Naive B cell (primary cell): ENCODE measurements at regions not wholly inside any gene's neighbourhood (a gene's known extent, or its start where the extent isn't known, plus 50 kb on each side); places are given as distances from the start of the nearest gene placed in this dataset.

Experiments
- ATAC-seq, 2 donors: fragments of 150-1000 bp; cut with Tn5 transposase; 2 replicates each; pipeline ENCODE4 v1.10.0; 2021; ENCODE audit warnings: low read depth in 2 of 2, mild to moderate bottlenecking in 2 of 2, moderate library complexity in 2 of 2
- DNase-seq: peaks from one replicate; pipeline ENCODE4 v3.0.0; 2022
- H3K27ac Mint-ChIP-seq, 6 donors: one replicate each; pipeline ENCODE4 v1.8.0; 2020 to 2022; ENCODE audit warnings: mild to moderate bottlenecking in 6 of 6, mixed read lengths in 6 of 6, moderate library complexity in 5 of 6, inconsistent platforms in 2 of 6
- H3K27me3 Mint-ChIP-seq, 3 donors: one replicate each; pipeline ENCODE4 v1.8.0; 2021 to 2022; ENCODE audit warnings: mixed read lengths in 3 of 3, mild to moderate bottlenecking in 1 of 3
- H3K36me3 Mint-ChIP-seq, 2 donors: one replicate each; pipeline ENCODE4 v1.8.0; 2020 to 2022; ENCODE audit warnings: mixed read lengths in 2 of 2, inconsistent platforms in 1 of 2, mild to moderate bottlenecking in 1 of 2
- H3K4me1 Mint-ChIP-seq, 3 donors: one replicate each; pipeline ENCODE4 v1.8.0; 2020 to 2022; ENCODE audit warnings: mixed read lengths in 3 of 3, inconsistent platforms in 1 of 3, mild to moderate bottlenecking in 1 of 3, moderate library complexity in 1 of 3
- H3K4me3 Mint-ChIP-seq, 8 donors: one replicate each; pipeline ENCODE4 v1.8.0; 2020 to 2022; ENCODE audit warnings: mild to moderate bottlenecking in 8 of 8, mixed read lengths in 8 of 8, moderate library complexity in 8 of 8, inconsistent platforms in 2 of 8
- H3K9me3 Mint-ChIP-seq, 7 donors: one replicate each; pipeline ENCODE4 v1.8.0; 2020 to 2022; ENCODE audit warnings: mixed read lengths in 7 of 7, mild to moderate bottlenecking in 5 of 7, inconsistent platforms in 2 of 7, moderate library complexity in 1 of 7

DNA sequence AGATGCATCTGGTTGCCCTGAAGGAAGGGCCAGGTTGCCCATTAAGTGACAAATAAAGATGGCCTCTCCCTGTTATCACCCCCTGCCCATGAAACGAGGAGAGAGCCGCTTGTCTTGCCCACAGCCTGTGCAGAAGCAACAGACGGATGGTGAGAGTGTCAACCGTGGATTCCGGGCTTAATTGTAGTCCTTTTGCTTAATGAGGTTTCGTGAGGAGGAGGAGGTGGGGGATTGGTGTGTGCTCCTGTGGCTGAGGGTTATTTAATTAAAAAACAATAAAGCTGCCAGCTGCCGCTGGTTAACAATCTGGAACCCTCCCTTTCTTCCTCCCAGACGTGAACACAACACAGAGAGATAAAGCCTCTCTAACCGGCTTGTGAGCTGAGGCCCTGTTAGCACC, 188.0 kb upstream of the PARD3B start:
- ATAC-seq = no peak
- H3K27ac Mint-ChIP-seq = no peak overlapping the region
- DNase-seq = no peak
- H3K36me3 Mint-ChIP-seq = no peaks in the 10 kb centered on the region
- H3K4me1 Mint-ChIP-seq = no peaks in the 10 kb centered on the region
- peaks cover 0 to 3% (median 0%) of the 10 kb centered on the region in 7 donors for H3K9me3 Mint-ChIP-seq
- no peak overlapping the region for H3K4me3 Mint-ChIP-seq
- H3K27me3 Mint-ChIP-seq = peaks cover 0 to 15% (median 8%) of the 10 kb centered on the region in 3 donors

DNA sequence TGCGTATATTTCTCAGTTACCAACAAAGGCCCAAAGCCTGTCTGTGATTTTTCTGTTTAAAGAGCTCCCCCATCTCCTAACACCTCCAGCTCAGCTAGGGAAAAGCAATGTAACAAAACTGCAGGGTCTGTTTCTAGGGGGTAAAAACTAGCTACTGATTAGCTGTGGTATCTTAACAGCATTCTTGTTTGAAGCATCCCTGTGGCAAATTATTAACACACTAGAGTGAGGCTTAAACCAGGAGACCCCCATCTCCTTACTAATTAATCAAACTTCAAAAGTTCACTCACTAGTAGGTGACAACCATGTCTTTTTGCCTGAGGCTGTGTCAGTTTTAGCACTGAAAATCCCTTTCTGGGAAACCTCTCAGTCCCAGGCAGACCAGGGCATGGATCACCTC, 186.2 kb upstream of the PARD3B start:
- peaks cover 0 to 15% (median 8%) of the 10 kb centered on the region in 3 donors for H3K27me3 Mint-ChIP-seq
- H3K4me3 Mint-ChIP-seq = no peak overlapping the region
- no peaks in the 10 kb centered on the region for H3K4me1 Mint-ChIP-seq
- H3K9me3 Mint-ChIP-seq = peaks cover 0 to 3% (median 0%) of the 10 kb centered on the region in 7 donors
- DNase-seq (no peak), ATAC-seq (no peak)
- H3K36me3 Mint-ChIP-seq = no peaks in the 10 kb centered on the region
- H3K27ac Mint-ChIP-seq = no peak overlapping the region

DNA sequence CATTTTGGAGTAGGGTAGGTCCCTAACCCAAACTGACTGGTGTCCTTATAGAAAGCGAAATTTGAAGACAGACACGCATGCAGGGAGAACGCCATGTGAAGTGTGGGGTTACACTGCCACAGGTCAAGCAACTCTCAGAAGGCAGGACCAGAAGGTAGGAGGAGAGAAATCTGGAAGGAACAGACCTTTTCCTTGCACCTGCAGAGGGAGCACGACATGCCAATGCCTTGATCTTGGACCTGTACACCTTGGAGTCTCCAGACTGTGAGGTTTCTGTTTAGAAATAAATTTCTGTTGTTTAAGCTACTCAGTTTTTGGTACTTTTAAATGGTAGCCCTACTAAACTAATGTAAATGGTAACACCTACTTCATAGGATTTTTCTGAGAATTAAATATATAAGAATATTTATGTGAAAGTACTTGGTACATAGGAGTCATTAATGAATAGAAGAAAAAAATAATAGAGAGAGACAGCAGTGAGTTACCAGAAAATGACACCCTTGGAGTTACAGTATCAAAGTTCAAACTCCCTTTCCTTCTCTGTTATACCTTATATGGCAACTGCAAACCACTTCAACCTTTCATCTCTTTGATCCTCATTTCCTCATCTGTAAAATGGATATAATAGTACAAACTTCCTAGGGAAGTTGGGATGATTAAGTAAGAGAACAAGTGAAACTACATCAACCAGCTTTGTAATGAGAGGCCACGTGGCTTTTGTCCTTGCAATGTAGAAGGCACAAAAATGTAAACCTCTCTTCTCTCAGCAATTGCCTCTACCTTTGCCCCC, 184.9 kb upstream of the PARD3B start:
- Mint-ChIP-seq H3K36me3 (no peaks in the 10 kb centered on the region), H3K27me3 (peaks cover 0 to 10% (median 8%) of the 10 kb centered on the region in 3 donors), H3K4me3 (no peak overlapping the region), H3K27ac (peak overlapping the region in 1 of 6 donors; percentile 39), H3K9me3 (peaks cover 0 to 3% (median 0%) of the 10 kb centered on the region in 7 donors), H3K4me1 (no peaks in the 10 kb centered on the region)
- no peak for ATAC-seq
- no peak for DNase-seq

DNA sequence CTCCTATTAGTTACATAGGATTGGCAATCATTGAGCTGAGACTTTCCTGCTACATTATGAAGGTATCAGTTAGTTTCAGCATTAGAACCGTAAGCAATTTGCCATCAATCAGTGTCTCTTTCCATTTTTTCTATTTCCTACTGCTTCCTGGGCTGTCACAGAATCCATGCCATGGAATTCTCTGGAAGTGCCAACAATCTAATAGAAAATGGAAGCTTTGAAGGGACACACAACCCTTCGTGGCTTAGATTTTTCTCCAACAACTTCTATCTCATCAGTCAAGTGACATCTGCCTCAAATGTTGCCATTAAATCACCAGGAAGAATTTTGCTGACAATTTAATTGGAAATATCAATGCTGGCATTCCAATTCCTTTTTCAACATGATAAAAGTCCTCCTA, 183.5 kb upstream of the PARD3B start:
- H3K9me3 Mint-ChIP-seq = peaks cover 0 to 3% (median 0%) of the 10 kb centered on the region in 7 donors
- ATAC-seq (no peak), DNase-seq (no peak)
- peaks cover 0 to 8% (median 4%) of the 10 kb centered on the region in 3 donors for H3K27me3 Mint-ChIP-seq
- H3K27ac Mint-ChIP-seq = no peak overlapping the region
- no peaks in the 10 kb centered on the region for H3K36me3 Mint-ChIP-seq
- no peak overlapping the region for H3K4me3 Mint-ChIP-seq
- H3K4me1 Mint-ChIP-seq = no peaks in the 10 kb centered on the region

DNA sequence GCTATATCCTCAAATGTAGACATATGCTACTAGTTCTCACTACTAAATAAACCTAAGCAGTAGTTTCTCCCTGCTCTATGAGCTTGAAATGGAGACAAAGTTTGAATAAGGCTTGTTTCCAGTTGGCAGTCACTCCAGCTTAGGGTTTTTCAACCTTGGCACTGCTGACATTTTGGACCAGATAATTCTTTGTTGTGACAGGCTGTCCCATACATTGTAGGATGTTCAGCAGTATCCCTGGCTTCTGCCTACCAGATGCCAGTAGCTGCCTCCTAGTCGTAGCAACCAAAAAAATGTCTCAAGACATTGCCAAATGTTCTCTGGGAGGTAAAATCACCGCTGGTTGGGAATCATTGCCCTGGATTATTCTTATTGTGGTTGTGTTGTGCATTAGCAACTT, 182.7 kb upstream of the PARD3B start:
- Mint-ChIP-seq H3K36me3 (no peaks in the 10 kb centered on the region), H3K4me3 (no peak overlapping the region), H3K27ac (no peak overlapping the region), H3K27me3 (peaks cover 0 to 11% (median 0%) of the 10 kb centered on the region in 3 donors), H3K4me1 (no peaks in the 10 kb centered on the region), H3K9me3 (peaks cover 0 to 3% (median 0%) of the 10 kb centered on the region in 7 donors)
- ATAC-seq = no peak
- DNase-seq = no peak

DNA sequence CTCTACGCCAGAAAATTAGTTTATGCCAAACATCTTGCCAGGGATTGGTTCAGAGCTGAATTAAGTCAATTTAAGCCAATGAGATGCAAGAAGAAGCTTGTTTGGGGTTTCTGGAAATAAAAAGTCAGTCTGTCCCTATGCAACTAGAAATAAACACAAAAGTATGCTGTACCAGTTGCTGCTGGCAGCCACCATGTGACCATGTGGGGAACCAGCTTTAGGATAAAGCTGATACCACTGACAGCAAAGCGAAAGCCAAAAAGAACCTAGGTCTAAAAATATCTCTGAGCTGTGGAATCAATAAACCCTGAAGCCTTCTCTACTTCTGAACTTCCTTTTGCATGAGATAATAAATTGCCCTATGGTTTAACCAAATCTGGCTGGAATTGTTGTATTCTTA, 181.8 kb upstream of the PARD3B start:
- Mint-ChIP-seq H3K27me3 (peaks cover 0 to 11% (median 0%) of the 10 kb centered on the region in 3 donors), H3K4me1 (no peaks in the 10 kb centered on the region), H3K27ac (no peak overlapping the region), H3K9me3 (peaks cover 0 to 3% (median 0%) of the 10 kb centered on the region in 7 donors), H3K4me3 (no peak overlapping the region), H3K36me3 (no peaks in the 10 kb centered on the region)
- DNase-seq = no peak
- ATAC-seq = no peak

DNA sequence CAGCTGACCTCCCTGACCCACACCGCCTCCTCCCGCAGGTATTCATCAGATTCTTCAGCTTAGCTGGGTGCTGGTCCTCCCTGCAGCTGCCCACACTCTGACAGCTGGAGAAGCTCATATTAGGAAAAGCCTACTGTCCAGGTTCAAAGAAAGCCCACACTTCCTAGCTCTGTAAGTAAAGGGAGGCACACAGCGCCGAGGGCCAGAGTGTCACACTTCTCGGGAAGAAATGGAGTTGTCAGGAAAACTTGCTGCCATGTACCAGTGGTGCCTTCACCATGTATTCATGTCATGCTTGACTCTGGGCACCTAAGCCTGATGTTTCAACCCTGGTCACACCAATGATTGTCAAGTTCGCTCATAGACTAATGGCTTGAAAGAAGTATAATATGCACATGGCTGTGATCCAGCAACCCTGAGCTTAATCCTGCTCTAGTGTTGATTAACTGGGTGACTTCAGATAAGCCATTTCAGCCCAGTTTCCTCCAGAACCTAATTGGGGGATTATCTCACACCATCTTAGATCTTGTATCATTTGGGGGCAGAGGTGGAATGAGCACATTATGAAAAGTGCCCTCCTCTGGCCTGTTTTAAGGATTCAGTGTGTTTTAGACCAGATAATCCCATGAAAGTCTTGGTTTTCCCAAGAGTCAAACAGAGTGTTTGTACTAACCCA, 180.3 kb upstream of the PARD3B start:
- Mint-ChIP-seq H3K4me3 (no peak overlapping the region), H3K27me3 (peaks cover 0 to 11% (median 2%) of the 10 kb centered on the region in 3 donors), H3K36me3 (no peaks in the 10 kb centered on the region), H3K27ac (no peak overlapping the region), H3K4me1 (no peaks in the 10 kb centered on the region), H3K9me3 (peaks cover 0 to 3% (median 0%) of the 10 kb centered on the region in 7 donors)
- ATAC-seq = no peak
- no peak for DNase-seq

DNA sequence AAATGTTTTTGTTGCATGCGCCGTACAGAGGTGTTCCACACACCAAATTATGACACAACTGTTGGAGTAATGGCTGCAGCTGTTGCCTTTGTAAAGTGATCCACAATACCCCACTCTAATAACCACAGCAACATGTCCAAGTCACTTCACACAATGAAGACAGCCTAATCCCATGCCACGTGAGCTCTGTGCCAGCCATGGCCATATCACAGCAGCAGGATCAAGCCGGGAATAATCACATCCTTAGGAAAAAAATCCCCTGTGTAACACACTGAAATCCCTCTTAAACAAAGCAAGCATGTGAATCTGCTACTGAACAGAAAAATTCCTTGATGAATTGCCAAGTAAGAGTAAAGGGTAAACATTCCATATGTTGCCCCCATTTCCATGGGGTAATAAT, 179.5 kb upstream of the PARD3B start:
- peaks cover 0 to 3% (median 0%) of the 10 kb centered on the region in 7 donors for H3K9me3 Mint-ChIP-seq
- DNase-seq = no peak
- H3K27ac Mint-ChIP-seq = no peak overlapping the region
- H3K4me3 Mint-ChIP-seq = no peak overlapping the region
- ATAC-seq = no peak
- H3K36me3 Mint-ChIP-seq = no peaks in the 10 kb centered on the region
- no peaks in the 10 kb centered on the region for H3K4me1 Mint-ChIP-seq
- H3K27me3 Mint-ChIP-seq = peaks cover 0 to 10% (median 5%) of the 10 kb centered on the region in 3 donors

DNA sequence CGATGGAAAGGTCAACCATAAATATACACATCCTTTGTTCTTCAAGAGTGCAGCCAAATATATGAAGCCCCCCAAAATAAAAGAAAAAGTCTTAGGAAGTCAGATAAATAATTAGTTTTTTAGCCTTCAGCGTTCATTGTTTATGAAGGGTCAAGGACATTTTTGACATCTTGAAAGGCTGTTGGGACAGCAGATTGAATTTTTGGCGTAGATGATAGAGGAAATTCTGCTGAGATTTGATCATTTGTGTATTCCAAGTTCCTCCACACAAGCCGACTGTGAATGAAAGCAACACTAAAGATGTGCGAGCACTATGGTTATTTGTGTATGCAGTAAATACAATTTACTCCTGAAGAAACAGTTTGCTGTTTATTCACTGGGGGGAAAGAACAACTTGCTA, 177.8 kb upstream of the PARD3B start:
- no peak overlapping the region for H3K4me3 Mint-ChIP-seq
- no peak for DNase-seq
- no peaks in the 10 kb centered on the region for H3K4me1 Mint-ChIP-seq
- H3K27ac Mint-ChIP-seq = no peak overlapping the region
- no peaks in the 10 kb centered on the region for H3K36me3 Mint-ChIP-seq
- peaks cover 0 to 5% (median 3%) of the 10 kb centered on the region in 3 donors for H3K27me3 Mint-ChIP-seq
- peaks cover 0 to 3% (median 0%) of the 10 kb centered on the region in 7 donors for H3K9me3 Mint-ChIP-seq
- ATAC-seq = no peak

DNA sequence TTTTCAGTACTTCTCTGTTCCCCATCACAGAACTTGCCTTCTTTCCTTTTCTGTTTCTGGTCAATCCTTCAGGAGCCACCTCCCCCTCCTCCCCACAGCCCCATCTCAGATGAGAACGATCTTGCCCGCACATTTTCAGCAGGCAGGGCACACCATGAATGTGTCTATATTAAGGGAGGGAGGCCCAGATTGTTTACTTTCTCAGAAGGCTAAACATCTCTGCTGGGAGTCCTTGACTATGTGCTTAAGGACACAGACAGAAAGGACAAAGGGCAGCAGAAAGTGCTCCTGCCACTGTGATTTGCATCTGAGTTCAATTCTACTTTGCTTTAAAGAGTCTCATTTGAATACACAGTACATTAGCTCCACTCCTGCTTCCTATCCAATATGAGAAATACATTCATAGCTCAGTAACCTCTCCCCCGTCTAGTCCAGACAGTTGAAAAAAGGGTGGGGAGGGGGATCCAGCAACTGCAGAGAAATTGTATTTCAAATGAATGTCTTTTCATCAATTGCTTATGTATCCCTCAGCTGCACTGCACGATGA, 175.0 kb upstream of the PARD3B start:
- Mint-ChIP-seq H3K4me1 (no peaks in the 10 kb centered on the region), H3K27me3 (peaks cover 0 to 5% (median 3%) of the 10 kb centered on the region in 3 donors), H3K9me3 (peaks cover 0 to 3% (median 0%) of the 10 kb centered on the region in 7 donors), H3K36me3 (no peaks in the 10 kb centered on the region), H3K4me3 (no peak overlapping the region), H3K27ac (no peak overlapping the region)
- DNase-seq (no peak), ATAC-seq (no peak)

DNA sequence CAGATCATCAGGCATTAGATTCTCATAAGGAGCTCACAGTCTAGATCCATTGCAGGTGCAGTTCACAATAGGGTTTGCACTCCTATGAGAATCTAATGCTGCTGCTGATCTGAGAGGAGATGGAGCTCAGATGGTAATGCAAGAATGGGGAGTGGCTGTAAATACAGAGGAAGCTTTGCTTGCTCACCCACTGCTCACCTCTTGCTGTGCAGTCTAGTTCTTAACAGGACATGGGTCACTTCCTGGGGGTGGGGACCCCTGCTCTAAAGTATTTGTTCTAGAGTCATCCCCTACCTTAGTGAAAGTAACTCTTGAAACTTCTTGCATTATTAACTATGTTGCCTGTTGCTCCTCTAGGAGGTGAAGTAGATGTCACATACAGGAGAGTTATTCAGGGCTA, 171.3 kb upstream of the PARD3B start:
- H3K27me3 Mint-ChIP-seq = peaks cover 0 to 5% (median 0%) of the 10 kb centered on the region in 3 donors
- H3K27ac Mint-ChIP-seq = no peak overlapping the region
- DNase-seq (no peak), ATAC-seq (no peak)
- no peak overlapping the region for H3K4me3 Mint-ChIP-seq
- no peaks in the 10 kb centered on the region for H3K36me3 Mint-ChIP-seq
- H3K4me1 Mint-ChIP-seq = no peaks in the 10 kb centered on the region
- peaks cover 0 to 13% (median 5%) of the 10 kb centered on the region in 7 donors for H3K9me3 Mint-ChIP-seq

DNA sequence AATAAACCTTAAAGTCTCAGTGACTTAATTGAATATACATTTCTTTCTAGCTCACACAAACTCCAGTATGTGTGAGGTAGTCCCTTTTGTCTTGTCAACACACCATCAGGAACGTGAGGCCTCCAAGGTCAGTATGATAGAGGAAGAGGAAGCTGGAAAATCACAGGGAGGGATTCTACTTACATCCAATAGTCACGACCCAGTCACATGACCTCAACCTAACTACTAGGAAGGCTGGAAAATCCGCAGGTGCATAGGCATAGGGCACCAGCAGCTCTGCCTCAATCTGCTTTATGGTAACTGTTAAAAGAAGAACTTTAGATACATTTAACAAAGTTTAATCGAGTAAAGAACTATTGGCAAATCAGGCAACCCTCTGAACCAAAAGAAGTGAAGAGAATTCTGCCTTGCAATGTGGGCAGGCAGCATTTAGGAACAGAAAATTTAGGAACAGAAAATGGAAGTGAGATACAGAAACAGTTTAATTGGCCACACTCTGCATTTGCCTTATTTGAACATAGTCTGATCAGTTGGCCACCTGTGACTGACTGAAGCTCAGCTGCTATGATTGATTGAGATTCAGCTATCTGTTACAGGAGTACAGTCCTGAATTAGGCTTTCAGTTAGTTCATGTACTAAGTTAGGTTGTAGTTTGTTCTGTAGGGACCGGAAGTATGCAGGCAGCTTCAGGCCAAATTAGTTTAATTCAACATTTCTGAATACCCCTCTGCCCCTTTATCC, 165.0 kb upstream of the PARD3B start:
- ATAC-seq = no peak
- Mint-ChIP-seq H3K36me3 (no peaks in the 10 kb centered on the region), H3K27me3 (no peaks in the 10 kb centered on the region), H3K4me3 (no peak overlapping the region), H3K27ac (no peak overlapping the region), H3K9me3 (peaks cover 3 to 25% (median 12%) of the 10 kb centered on the region in 7 donors), H3K4me1 (no peaks in the 10 kb centered on the region)
- DNase-seq = no peak

DNA sequence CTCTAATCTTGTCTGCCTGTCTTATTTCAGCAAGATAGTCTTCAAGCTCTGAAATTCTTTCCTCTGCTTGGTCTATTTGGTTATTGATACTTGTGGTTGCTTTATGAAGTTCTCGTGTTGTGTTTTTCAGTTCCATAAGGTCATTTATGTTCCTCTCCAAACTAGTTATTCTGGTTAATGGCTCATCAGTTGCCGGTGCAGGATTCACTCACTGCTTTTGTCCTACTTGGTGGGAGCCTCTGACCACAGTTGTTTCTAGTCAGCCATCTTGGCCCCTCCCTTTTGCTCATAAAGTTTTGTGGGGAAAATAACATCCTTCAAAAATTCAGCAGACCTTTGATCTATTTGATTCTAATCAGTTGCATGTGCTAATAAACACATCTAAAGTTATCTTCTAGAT, 158.6 kb upstream of the PARD3B start:
- DNase-seq (no peak), ATAC-seq (no peak)
- Mint-ChIP-seq H3K4me1 (no peaks in the 10 kb centered on the region), H3K9me3 (peaks cover 3 to 13% (median 9%) of the 10 kb centered on the region in 7 donors), H3K4me3 (no peak overlapping the region), H3K36me3 (no peaks in the 10 kb centered on the region), H3K27me3 (no peaks in the 10 kb centered on the region), H3K27ac (no peak overlapping the region)
